ENCODE measurements at regions not wholly inside any gene's neighbourhood (a gene's known extent, or its start where the extent isn't known, plus 50 kb on each side); places are given as distances from the start of the nearest gene placed in this dataset.

DNA sequence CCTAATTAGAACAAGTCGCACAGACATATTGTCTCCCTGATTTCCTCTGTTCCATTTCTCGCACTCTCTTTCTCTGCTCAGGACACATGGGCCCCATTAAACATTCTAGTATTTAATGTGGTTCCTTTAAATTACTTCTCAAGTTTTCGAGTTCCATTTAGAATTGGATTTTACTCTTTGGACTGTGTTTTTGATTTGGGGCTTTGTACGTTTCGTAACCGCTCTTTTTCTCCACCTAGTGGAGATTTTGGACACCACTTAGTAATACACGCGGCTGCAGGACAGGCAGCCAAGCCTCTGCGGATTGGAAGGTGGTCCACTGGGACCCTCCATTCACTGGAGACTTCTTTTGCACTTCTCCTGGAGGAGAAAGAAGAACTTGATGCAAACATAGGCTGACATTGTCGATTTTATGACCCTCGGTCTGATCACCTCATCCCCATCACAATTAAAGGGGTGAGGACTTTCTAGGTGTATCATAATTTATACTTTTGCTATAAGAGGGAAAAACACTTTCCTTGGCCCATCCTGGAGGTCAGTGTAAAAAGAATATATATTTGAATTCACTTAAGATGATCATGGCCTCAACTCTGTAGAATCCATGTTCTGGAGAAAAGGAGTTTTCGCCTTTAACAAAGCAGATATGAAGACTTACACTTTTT is 85.7 kb downstream of the NOG start:
- Histone ChIP-seq H3K27me3 (ENCODE audit: insufficient read depth, low read depth) (no peaks in the 10 kb centered on the region), H4K20me1 (ENCODE audit: insufficient read depth) (no peaks in the 10 kb centered on the region), H3K9me3 (ENCODE audit: insufficient read depth, low read depth) (no peaks in the 10 kb centered on the region), H3K9me2 (ENCODE audit: insufficient read depth) (no peaks in the 10 kb centered on the region), H3K79me2 (ENCODE audit: low read depth) (no peaks in the 10 kb centered on the region), H3F3A (ENCODE audit: insufficient read depth, low read depth) (peaks cover 70% of the 10 kb centered on the region), H3K4me3 (peak overlapping the region; percentile 4; the same call in 1 of the 2 replicates), H3K27ac (peak overlapping the region; percentile 96), H3K36me3 (ENCODE audit: low read depth) (no peaks in the 10 kb centered on the region), H3K4me2 (peak overlapping the region; percentile 69), H2AFZ (0 out of 2 replicates have a peak overlapping the region, but pooled peaks have one; percentile 41), H3K4me1 (replicated peaks; ENCODE audit: insufficient read depth) (peaks cover 100% of the 10 kb centered on the region)
- CTCF ChIA-PET: interaction anchor here (1.2 to 2.9 kb wide), 2 partner anchors 20 to 37 kb away, joined by 3 to 11 read pairs; no protein-coding TSS in a partner anchor
- BruUV-seq (replicated peaks): no TSS peak
- POLR2A ChIA-PET (ENCODE audit: unreplicated experiment): interaction anchor here (0.6 kb wide), 1 partner anchor 86 kb away, joined by 4 read pairs; the partner anchor contains the start of gene NOG
- no peak for TF ChIP-seq EZH2 (IDR thresholded peaks at IDR 0.05; ENCODE audit: low read depth)
- TF ChIP-seq, protein P1, sequence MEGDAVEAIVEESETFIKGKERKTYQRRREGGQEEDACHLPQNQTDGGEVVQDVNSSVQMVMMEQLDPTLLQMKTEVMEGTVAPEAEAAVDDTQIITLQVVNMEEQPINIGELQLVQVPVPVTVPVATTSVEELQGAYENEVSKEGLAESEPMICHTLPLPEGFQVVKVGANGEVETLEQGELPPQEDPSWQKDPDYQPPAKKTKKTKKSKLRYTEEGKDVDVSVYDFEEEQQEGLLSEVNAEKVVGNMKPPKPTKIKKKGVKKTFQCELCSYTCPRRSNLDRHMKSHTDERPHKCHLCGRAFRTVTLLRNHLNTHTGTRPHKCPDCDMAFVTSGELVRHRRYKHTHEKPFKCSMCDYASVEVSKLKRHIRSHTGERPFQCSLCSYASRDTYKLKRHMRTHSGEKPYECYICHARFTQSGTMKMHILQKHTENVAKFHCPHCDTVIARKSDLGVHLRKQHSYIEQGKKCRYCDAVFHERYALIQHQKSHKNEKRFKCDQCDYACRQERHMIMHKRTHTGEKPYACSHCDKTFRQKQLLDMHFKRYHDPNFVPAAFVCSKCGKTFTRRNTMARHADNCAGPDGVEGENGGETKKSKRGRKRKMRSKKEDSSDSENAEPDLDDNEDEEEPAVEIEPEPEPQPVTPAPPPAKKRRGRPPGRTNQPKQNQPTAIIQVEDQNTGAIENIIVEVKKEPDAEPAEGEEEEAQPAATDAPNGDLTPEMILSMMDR (conservative IDR thresholded peaks at IDR 0.05): peak; percentile 80
- intact Hi-C loops (cut with micrococcal nuclease; ENCODE audit: unreplicated experiment): loop anchor here (1.0 kb wide), 2 partner anchors 37 to 86 kb away; partner anchors contain the start of gene NOG
- DNase-seq: no peak

DNA sequence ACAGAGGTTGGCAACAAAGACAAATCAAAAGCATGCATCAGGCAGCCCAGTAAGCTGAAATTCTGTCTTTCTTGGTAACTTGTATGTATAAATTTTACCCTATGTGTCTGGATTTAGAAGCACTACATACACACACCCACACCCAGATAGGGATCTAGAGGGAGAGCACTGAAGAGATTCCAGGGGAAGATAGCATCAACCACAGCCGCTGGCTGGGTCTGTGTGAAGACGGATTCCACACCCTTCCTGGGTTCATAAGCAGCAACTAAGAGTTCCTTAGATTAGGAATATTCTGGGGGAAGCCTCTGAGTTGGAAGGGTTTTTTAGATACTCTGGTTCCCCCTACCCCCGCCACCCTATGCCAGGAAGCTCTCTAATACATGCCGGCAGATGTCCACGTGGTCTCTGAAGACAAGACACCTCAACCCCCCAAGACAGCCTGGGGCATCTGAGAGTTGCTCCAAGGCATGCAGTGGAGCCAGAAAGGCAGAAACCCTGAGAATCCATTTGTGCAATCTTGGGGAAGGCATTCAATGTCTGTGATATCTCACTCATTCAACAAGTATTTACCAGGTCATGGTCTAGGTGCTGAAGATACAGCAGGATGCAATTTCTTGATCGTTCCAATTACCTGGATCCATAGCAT is 86.4 kb downstream of the NOG start:
- peak overlapping the region; percentile 69 for H3K4me2 ChIP-seq
- POLR2A ChIA-PET (ENCODE audit: unreplicated experiment): interaction anchor here (0.6 kb wide), 3 partner anchors 19 to 93 kb away, joined by 4 read pairs; partner anchors contain the start of gene NOG
- TF ChIP-seq, protein P1 (conservative IDR thresholded peaks at IDR 0.05): no peak
- no peak for TF ChIP-seq EZH2 (IDR thresholded peaks at IDR 0.05; ENCODE audit: low read depth)
- H4K20me1 ChIP-seq (ENCODE audit: insufficient read depth): no peaks in the 10 kb centered on the region
- H3K4me3 ChIP-seq: peak overlapping the region; percentile 4; the same call in 1 of the 2 replicates
- peak overlapping the region; percentile 41; the same call in 1 of the 2 replicates for H2AFZ ChIP-seq
- peaks cover 97% of the 10 kb centered on the region for H3K4me1 ChIP-seq (replicated peaks; ENCODE audit: insufficient read depth)
- intact Hi-C loops (cut with micrococcal nuclease; ENCODE audit: unreplicated experiment): loop anchor here (1.0 to 2.0 kb wide), 3 partner anchors 19 to 87 kb away; partner anchors contain the start of gene NOG
- H3K36me3 ChIP-seq (ENCODE audit: low read depth): no peaks in the 10 kb centered on the region
- peaks cover 63% of the 10 kb centered on the region for H3F3A ChIP-seq (ENCODE audit: insufficient read depth, low read depth)
- H3K9me3 ChIP-seq (ENCODE audit: insufficient read depth, low read depth): no peaks in the 10 kb centered on the region
- CTCF ChIA-PET: interaction anchor here (1.2 kb wide), 1 partner anchor 19 kb away, joined by 3 read pairs; no protein-coding TSS in a partner anchor
- H3K27me3 ChIP-seq (ENCODE audit: insufficient read depth, low read depth): no peaks in the 10 kb centered on the region
- peak overlapping the region; percentile 96 for H3K27ac ChIP-seq
- BruUV-seq (replicated peaks): no TSS peak
- DNase-seq: peak; percentile 74 to 98
- no peaks in the 10 kb centered on the region for H3K79me2 ChIP-seq (ENCODE audit: low read depth)
- no peaks in the 10 kb centered on the region for H3K9me2 ChIP-seq (ENCODE audit: insufficient read depth)

DNA sequence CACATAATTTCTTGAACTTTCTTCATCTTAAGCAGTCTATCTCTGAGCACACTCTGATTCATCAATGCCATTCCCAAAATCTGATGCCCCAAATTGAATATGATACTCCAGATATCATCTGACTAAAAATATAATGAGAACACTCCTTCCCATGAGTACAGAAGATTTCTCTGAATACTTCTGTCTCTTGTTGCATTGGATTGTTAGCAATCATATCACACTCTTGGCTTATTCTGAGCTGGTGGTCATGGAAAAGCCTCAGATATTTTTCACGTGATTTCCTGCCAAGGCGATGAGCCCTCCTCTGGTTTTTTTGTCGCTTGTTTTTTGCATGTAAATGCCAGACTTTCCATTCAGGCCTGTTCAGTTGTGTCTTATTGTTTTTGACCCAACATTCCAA is 87.2 kb downstream of the NOG start:
- H3K9me3 ChIP-seq (ENCODE audit: insufficient read depth, low read depth): no peaks in the 10 kb centered on the region
- no TSS peak for BruUV-seq (replicated peaks)
- peaks cover 56% of the 10 kb centered on the region for H3F3A ChIP-seq (ENCODE audit: insufficient read depth, low read depth)
- H2AFZ ChIP-seq: no peak overlapping the region
- H4K20me1 ChIP-seq (ENCODE audit: insufficient read depth): no peaks in the 10 kb centered on the region
- no peak for DNase-seq
- ChIA-PET CTCF (interaction anchor here (1.2 kb wide), 1 partner anchor 19 kb away, joined by 3 read pairs; no protein-coding TSS in a partner anchor), POLR2A (ENCODE audit: unreplicated experiment) (interaction anchor here (0.6 kb wide), 2 partner anchors 18 to 92 kb away, joined by 4 read pairs; no protein-coding TSS in a partner anchor)
- intact Hi-C loops (cut with micrococcal nuclease; ENCODE audit: unreplicated experiment): loop anchor here (2.0 kb wide), 1 partner anchor 18 kb away; no protein-coding TSS in a partner anchor
- no peaks in the 10 kb centered on the region for H3K79me2 ChIP-seq (ENCODE audit: low read depth)
- no peak overlapping the region for H3K4me3 ChIP-seq
- H3K27me3 ChIP-seq (ENCODE audit: insufficient read depth, low read depth): no peaks in the 10 kb centered on the region
- H3K36me3 ChIP-seq (ENCODE audit: low read depth): no peaks in the 10 kb centered on the region
- peaks cover 90% of the 10 kb centered on the region for H3K4me1 ChIP-seq (replicated peaks; ENCODE audit: insufficient read depth)
- H3K4me2 ChIP-seq: peak overlapping the region; percentile 69
- peak overlapping the region; percentile 96 for H3K27ac ChIP-seq
- H3K9me2 ChIP-seq (ENCODE audit: insufficient read depth): no peaks in the 10 kb centered on the region
- no peak for TF ChIP-seq EZH2 (IDR thresholded peaks at IDR 0.05; ENCODE audit: low read depth)
- TF ChIP-seq, protein P1 (conservative IDR thresholded peaks at IDR 0.05): no peak
